ENCODE measurements at regions not wholly inside any gene's neighbourhood (a gene's known extent, or its start where the extent isn't known, plus 50 kb on each side); places are given as distances from the start of the nearest gene placed in this dataset.

- no peak overlapping the region for H3K27ac ChIP-seq
- Mint-ChIP-seq H3K4me1 (no peaks in the 10 kb centered on the region), H3K4me3 (no peak overlapping the region), H3K36me3 (peaks cover 1% of the 10 kb centered on the region), H3K9me3 (peaks cover 8% of the 10 kb centered on the region), H3K27me3 (ENCODE audit: insufficient read depth, low read depth) (no peaks in the 10 kb centered on the region), H3K27ac (no peak overlapping the region)
- H3K4me2 ChIP-seq = no peak overlapping the region
- H3K4me1 ChIP-seq = no peaks in the 10 kb centered on the region
- H3K4me3 ChIP-seq = no peak overlapping the region
- no peaks in the 10 kb centered on the region for H3K36me3 ChIP-seq
- H2AFZ ChIP-seq (replicated peaks) = peak overlapping the region; percentile 61
- H3K9me3 ChIP-seq (ENCODE audit: low read depth) = no peaks in the 10 kb centered on the region
- no peaks in the 10 kb centered on the region for H3K27me3 ChIP-seq
- no peaks in the 10 kb centered on the region for H3F3A ChIP-seq (ENCODE audit: low read depth)
- TF ChIP-seq CTCF (IDR thresholded peaks at IDR 0.05) (no peak), EZH2 (IDR thresholded peaks at IDR 0.05) (no peak), EZH2phosphoT487 (IDR thresholded peaks at IDR 0.05) (no peak)
- no peak for DNase-seq (ENCODE audit: low spot score)
- no peaks in the 10 kb centered on the region for H3K79me2 ChIP-seq (ENCODE audit: low read depth)
- H4K20me1 ChIP-seq (ENCODE audit: low read depth) = no peaks in the 10 kb centered on the region
- H3K9ac ChIP-seq = no peak overlapping the region
Observed at GRCh38 chr9:20015427-20015931, 226.6 kb upstream of the SLC24A2 start.

GRCh38 chr9:20014168-20014567, 225.3 kb upstream of the SLC24A2 start:
- Histone ChIP-seq H3F3A (ENCODE audit: low read depth) (no peaks in the 10 kb centered on the region), H3K4me1 (no peaks in the 10 kb centered on the region), H3K27me3 (no peaks in the 10 kb centered on the region), H3K4me3 (no peak overlapping the region), H3K36me3 (no peaks in the 10 kb centered on the region), H3K9me3 (ENCODE audit: low read depth) (no peaks in the 10 kb centered on the region), H3K4me2 (no peak overlapping the region), H2AFZ (replicated peaks) (no peak overlapping the region), H3K9ac (no peak overlapping the region), H4K20me1 (ENCODE audit: low read depth) (no peaks in the 10 kb centered on the region), H3K27ac (no peak overlapping the region), H3K79me2 (ENCODE audit: low read depth) (no peaks in the 10 kb centered on the region)
- DNase-seq (ENCODE audit: low spot score) = no peak
- peaks cover 1% of the 10 kb centered on the region for H3K36me3 Mint-ChIP-seq
- TF ChIP-seq EZH2phosphoT487 (IDR thresholded peaks at IDR 0.05) = no peak
- no peak for TF ChIP-seq CTCF (IDR thresholded peaks at IDR 0.05)
- no peak for TF ChIP-seq EZH2 (IDR thresholded peaks at IDR 0.05)
- H3K4me3 Mint-ChIP-seq = no peak overlapping the region
- H3K9me3 Mint-ChIP-seq = peaks cover 8% of the 10 kb centered on the region
- H3K4me1 Mint-ChIP-seq = no peaks in the 10 kb centered on the region
- no peak overlapping the region for H3K27ac Mint-ChIP-seq
- peaks cover 1% of the 10 kb centered on the region for H3K27me3 Mint-ChIP-seq (ENCODE audit: insufficient read depth, low read depth)

- H3K4me2 ChIP-seq = no peak overlapping the region
- H3K4me1 ChIP-seq = no peaks in the 10 kb centered on the region
- H4K20me1 ChIP-seq (ENCODE audit: low read depth) = no peaks in the 10 kb centered on the region
- H3K4me3 ChIP-seq = no peak overlapping the region
- no peak for DNase-seq (ENCODE audit: low spot score)
- H3K79me2 ChIP-seq (ENCODE audit: low read depth) = no peaks in the 10 kb centered on the region
- no peaks in the 10 kb centered on the region for H3K27me3 ChIP-seq
- H3K27ac Mint-ChIP-seq = no peak overlapping the region
- H3K27ac ChIP-seq = no peak overlapping the region
- no peaks in the 10 kb centered on the region for H3K36me3 ChIP-seq
- H3K9me3 Mint-ChIP-seq = peaks cover 8% of the 10 kb centered on the region
- TF ChIP-seq CTCF (IDR thresholded peaks at IDR 0.05) (no peak), EZH2 (IDR thresholded peaks at IDR 0.05) (no peak), EZH2phosphoT487 (IDR thresholded peaks at IDR 0.05) (no peak)
- peaks cover 1% of the 10 kb centered on the region for H3K36me3 Mint-ChIP-seq
- H3K9me3 ChIP-seq (ENCODE audit: low read depth) = no peaks in the 10 kb centered on the region
- no peak overlapping the region for H2AFZ ChIP-seq (replicated peaks)
- H3K27me3 Mint-ChIP-seq (ENCODE audit: insufficient read depth, low read depth) = peaks cover 2% of the 10 kb centered on the region
- H3K9ac ChIP-seq = no peak overlapping the region
- no peaks in the 10 kb centered on the region for H3F3A ChIP-seq (ENCODE audit: low read depth)
- H3K4me1 Mint-ChIP-seq = no peaks in the 10 kb centered on the region
- H3K4me3 Mint-ChIP-seq = no peak overlapping the region
Observed at GRCh38 chr9:20012232-20012631, 223.4 kb upstream of the SLC24A2 start.

Measured in neural progenitor cell (in vitro differentiated cells).